Gastroesophageal sphincter (tissue), 4 donors: ENCODE measurements at regions not wholly inside any gene's neighbourhood (a gene's known extent, or its start where the extent isn't known, plus 50 kb on each side); places are given as distances from the start of the nearest gene placed in this dataset.
A peak's percentile ranks its signal among the peaks of the same experiment; 100 is the strongest.

Experiments used
- ATAC-seq: fragments of 150-250 bp; one replicate; pipeline ENCODE4 v1.9.1; 2016; ENCODE audit warnings: mild to moderate bottlenecking, moderate library complexity
- H3K27ac ChIP-seq, 4 donors: fragments of 200-600 bp; sonication (generic) in 3 of 4; 1 replicate in 3 of 4; 2 replicates in 1 of 4; pipeline ENCODE4 v1.5.1; 2016 to 2019
- H3K27me3 ChIP-seq: fragments of 200-600 bp; sonication (generic); one replicate; pipeline ENCODE4 v1.5.1; 2019
- H3K36me3 ChIP-seq, 2 donors: fragments of 200-600 bp; sonication (generic); one replicate each; pipeline ENCODE4 v1.5.1; 2019; ENCODE audit warnings: control low read depth in 1 of 2
- H3K4me1 ChIP-seq, 3 donors: fragments of 200-600 bp; sonication (generic); 1 replicate in 2 of 3; 2 replicates in 1 of 3; pipeline ENCODE4 v1.5.1; 2016 to 2019; ENCODE audit warnings: control low read depth in 2 of 3
- H3K4me3 ChIP-seq, 2 donors: fragments of 200-600 bp; sonication (generic); one replicate each; pipeline ENCODE4 v1.5.1; 2019; ENCODE audit warnings: mild to moderate bottlenecking in 1 of 2, moderate library complexity in 1 of 2
- H3K9me3 ChIP-seq, 3 donors: fragments of 200-600 bp; sonication (generic); one replicate each; pipeline ENCODE4 v1.5.1; 2017 to 2019; ENCODE audit warnings: control low read depth in 2 of 3
- CTCF ChIP-seq, 4 experiments: fragments of 200-600 bp in 2 of 4; fragments of 450-650 bp in 2 of 4; sonication (generic) in 1 of 4; IDR thresholded peaks; one replicate each; pipeline ENCODE4 v1.5.1; 2017 to 2019; ENCODE audit warnings: antibody characterized with exemption in 4 of 4, mild to moderate bottlenecking in 2 of 4, moderate library complexity in 2 of 4
- EP300 ChIP-seq: sonication (generic); formaldehyde crosslinking; IDR thresholded peaks from one replicate; pipeline ENCODE4 v1.6.1; 2017; ENCODE audit warnings: antibody characterized with exemption, mild to moderate bottlenecking
- POLR2A ChIP-seq, 2 donors: fragments of 450-650 bp; IDR thresholded peaks; one replicate each; pipeline ENCODE4 v1.6.1; 2017; ENCODE audit warnings: antibody characterized with exemption in 2 of 2, mild to moderate bottlenecking in 2 of 2, moderate library complexity in 1 of 2
- POLR2AphosphoS5 ChIP-seq: sonication (generic); formaldehyde crosslinking; IDR thresholded peaks from one replicate; pipeline ENCODE4 v1.6.1; 2017; ENCODE audit warnings: antibody characterized with exemption
- WGBS, 2 donors: methylation state at CpG; one replicate each; pipeline ENCODE4 v1.1.5; 2018; ENCODE audit warnings: low coverage in 1 of 2; 5-methylcytosine and 5-hydroxymethylcytosine counted together

- TF ChIP-seq CTCF (IDR thresholded peaks at IDR 0.05) (no peak), POLR2A (IDR thresholded peaks at IDR 0.05) (no peak), EP300 (no peak), POLR2AphosphoS5 (no peak)
- no peak for ATAC-seq
- H3K27me3 ChIP-seq, result peaks cover 6% of the 10 kb centered on the region
- no peak overlapping the region for H3K4me3 ChIP-seq
- peaks cover 0 to 3% (median 0%) of the 10 kb centered on the region in 3 donors for H3K9me3 ChIP-seq
- WGBS, 2 donors, result 29 to 56% methylated on average over 1 of the region's 2 CpGs
- peaks cover 2 to 4% (median 2%) of the 10 kb centered on the region in 3 donors for H3K4me1 ChIP-seq
- H3K36me3 ChIP-seq, result no peaks in the 10 kb centered on the region
- H3K27ac ChIP-seq, result no peak overlapping the region
Measured at GRCh38 chr14:88950069-88950468, 125.6 kb downstream of the TTC8 start.

- Histone ChIP-seq H3K27ac (no peak overlapping the region), H3K27me3 (peaks cover 6% of the 10 kb centered on the region), H3K4me1 (peaks cover 4 to 12% (median 8%) of the 10 kb centered on the region in 3 donors), H3K4me3 (no peak overlapping the region), H3K36me3 (no peaks in the 10 kb centered on the region), H3K9me3 (peaks cover 0 to 3% (median 0%) of the 10 kb centered on the region in 3 donors)
- no peak for TF ChIP-seq POLR2A (IDR thresholded peaks at IDR 0.05)
- WGBS, 2 donors, result 67 to 76% methylated on average over 3 of the region's 3 CpGs
- no peak for ATAC-seq
Measured at GRCh38 chr14:88951370-88951769, 126.9 kb downstream of the TTC8 start.

GRCh38 chr14:88952901-88953300 is 128.4 kb downstream of the TTC8 start:
- ATAC-seq, result no peak
- H3K36me3 ChIP-seq, result no peaks in the 10 kb centered on the region
- H3K4me1 ChIP-seq, result peaks cover 4 to 12% (median 8%) of the 10 kb centered on the region in 3 donors
- TF ChIP-seq POLR2AphosphoS5, result no peak
- no peak for TF ChIP-seq EP300
- no peak for TF ChIP-seq CTCF (IDR thresholded peaks at IDR 0.05)
- TF ChIP-seq POLR2A (IDR thresholded peaks at IDR 0.05), result no peak
- no peak overlapping the region for H3K4me3 ChIP-seq
- peaks cover 6% of the 10 kb centered on the region for H3K27me3 ChIP-seq
- no peak overlapping the region for H3K27ac ChIP-seq
- 79 to 85% methylated on average over 6 to 7 of the region's 7 CpGs for WGBS, 2 donors
- peaks cover 0 to 3% (median 0%) of the 10 kb centered on the region in 3 donors for H3K9me3 ChIP-seq

GRCh38 chr14:88955455-88955854 is 131.0 kb downstream of the TTC8 start:
- Histone ChIP-seq H3K27me3 (no peaks in the 10 kb centered on the region), H3K4me3 (no peak overlapping the region), H3K36me3 (no peaks in the 10 kb centered on the region), H3K27ac (peak overlapping the region in 1 of 4 donors; percentile 43), H3K9me3 (peaks cover 0 to 3% (median 0%) of the 10 kb centered on the region in 3 donors), H3K4me1 (peaks cover 4 to 12% (median 8%) of the 10 kb centered on the region in 3 donors)
- no peak for ATAC-seq
- TF ChIP-seq CTCF (IDR thresholded peaks at IDR 0.05), result no peak
- TF ChIP-seq POLR2AphosphoS5, result no peak
- TF ChIP-seq POLR2A (IDR thresholded peaks at IDR 0.05), result no peak
- TF ChIP-seq EP300, result no peak
- 18 to 57% methylated on average over 2 of the region's 2 CpGs for WGBS, 2 donors

GRCh38 chr14:88960496-88960895 is 136.0 kb downstream of the TTC8 start:
- Histone ChIP-seq H3K4me1 (peaks cover 0 to 4% (median 2%) of the 10 kb centered on the region in 3 donors), H3K27me3 (no peaks in the 10 kb centered on the region), H3K27ac (no peak overlapping the region), H3K4me3 (no peak overlapping the region), H3K9me3 (no peaks in the 10 kb centered on the region), H3K36me3 (no peaks in the 10 kb centered on the region)
- TF ChIP-seq CTCF (IDR thresholded peaks at IDR 0.05) (no peak), EP300 (no peak), POLR2A (IDR thresholded peaks at IDR 0.05) (no peak), POLR2AphosphoS5 (no peak)
- no peak for ATAC-seq
- 72 to 81% methylated on average over 4 to 5 of the region's 5 CpGs for WGBS, 2 donors
